Activated naive CD4-positive, alpha-beta T cell treated with anti-CD3 and anti-CD28 coated beads, Interleukin-2, amount 50 U/mL, for 24 hours (primary cell): ENCODE measurements at regions not wholly inside any gene's neighbourhood (a gene's known extent, or its start where the extent isn't known, plus 50 kb on each side); places are given as distances from the start of the nearest gene placed in this dataset.

ENCODE experiments used
- H3K27ac Mint-ChIP-seq: one replicate; pipeline ENCODE4 v1.8.0; 2021; ENCODE audit warnings: mild to moderate bottlenecking, mixed read lengths
- H3K27me3 Mint-ChIP-seq: one replicate; pipeline ENCODE4 v1.8.0; 2021; ENCODE audit warnings: mixed read lengths
- H3K36me3 Mint-ChIP-seq: one replicate; pipeline ENCODE4 v1.8.0; 2021; ENCODE audit warnings: mixed read lengths
- H3K4me1 Mint-ChIP-seq: one replicate; pipeline ENCODE4 v1.8.0; 2021; ENCODE audit warnings: mixed read lengths
- H3K4me3 Mint-ChIP-seq: one replicate; pipeline ENCODE4 v1.8.0; 2021; ENCODE audit warnings: mild to moderate bottlenecking, mixed read lengths
- H3K9me3 Mint-ChIP-seq: one replicate; pipeline ENCODE4 v1.8.0; 2021; ENCODE audit warnings: mixed read lengths

- H3K27ac Mint-ChIP-seq, result no peak overlapping the region
- no peaks in the 10 kb centered on the region for H3K36me3 Mint-ChIP-seq
- no peak overlapping the region for H3K4me3 Mint-ChIP-seq
- H3K27me3 Mint-ChIP-seq, result no peaks in the 10 kb centered on the region
- no peaks in the 10 kb centered on the region for H3K4me1 Mint-ChIP-seq
- no peaks in the 10 kb centered on the region for H3K9me3 Mint-ChIP-seq
Observed at GRCh38 chr7:47034180-47034579, 547.7 kb downstream of the TNS3 start.

GRCh38 chr7:47032536-47032908 lies 549.4 kb downstream of the TNS3 start:
- H3K4me3 Mint-ChIP-seq, result no peak overlapping the region
- H3K36me3 Mint-ChIP-seq, result no peaks in the 10 kb centered on the region

DNA sequence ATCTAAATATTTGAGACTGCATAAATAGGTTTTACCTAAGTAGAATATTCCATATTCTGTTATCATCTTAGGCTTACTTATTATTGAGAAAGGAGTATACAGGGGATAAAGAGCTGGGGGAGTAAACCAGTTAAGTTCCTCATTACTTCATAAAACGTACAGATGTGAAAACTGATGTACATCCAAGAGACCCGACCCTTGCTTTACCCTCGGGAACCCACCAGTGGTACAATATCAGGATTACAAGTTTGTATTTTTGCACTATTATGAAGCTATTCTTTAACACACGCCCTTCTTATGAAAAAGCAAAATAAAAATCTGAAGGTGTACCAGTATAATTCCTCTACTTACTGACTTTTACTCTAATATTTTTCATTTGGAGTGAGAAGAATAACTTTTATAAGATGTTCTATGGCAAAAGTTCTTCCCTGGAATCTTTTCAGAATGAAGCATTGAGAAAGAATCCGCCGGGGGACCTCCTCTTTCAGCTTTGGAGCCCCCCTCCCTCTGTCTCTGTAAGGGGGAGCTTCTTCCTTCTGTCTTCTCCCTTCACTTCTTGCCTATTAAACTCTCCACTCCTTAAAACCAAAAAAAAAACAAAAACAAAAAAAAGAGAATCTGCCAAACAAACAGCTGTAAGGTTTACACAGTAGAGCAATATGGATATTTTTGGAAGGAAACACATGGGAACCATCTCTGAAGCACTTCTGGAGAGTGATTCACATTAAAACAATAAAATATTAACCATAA lies 550.0 kb downstream of the TNS3 start:
- Mint-ChIP-seq H3K4me3 (no peak overlapping the region), H3K27ac (no peak overlapping the region), H3K9me3 (no peaks in the 10 kb centered on the region), H3K36me3 (no peaks in the 10 kb centered on the region), H3K27me3 (no peaks in the 10 kb centered on the region), H3K4me1 (no peaks in the 10 kb centered on the region)

More at GRCh38 chr7:47032536-47032908, 549.4 kb downstream of the TNS3 start:
- Mint-ChIP-seq H3K27me3 (no peaks in the 10 kb centered on the region), H3K27ac (no peak overlapping the region), H3K4me1 (no peaks in the 10 kb centered on the region), H3K9me3 (no peaks in the 10 kb centered on the region)

GRCh38 chr7:47028284-47028683 lies 553.6 kb downstream of the TNS3 start:
- H3K27me3 Mint-ChIP-seq, result no peaks in the 10 kb centered on the region
- H3K27ac Mint-ChIP-seq, result no peak overlapping the region
- H3K4me1 Mint-ChIP-seq, result no peaks in the 10 kb centered on the region
- no peaks in the 10 kb centered on the region for H3K36me3 Mint-ChIP-seq
- no peak overlapping the region for H3K4me3 Mint-ChIP-seq
- H3K9me3 Mint-ChIP-seq, result peaks cover 5% of the 10 kb centered on the region

GRCh38 chr7:47027695-47028240 lies 554.1 kb downstream of the TNS3 start:
- no peak overlapping the region for H3K4me3 Mint-ChIP-seq
- H3K27ac Mint-ChIP-seq, result no peak overlapping the region
- no peaks in the 10 kb centered on the region for H3K27me3 Mint-ChIP-seq
- no peaks in the 10 kb centered on the region for H3K36me3 Mint-ChIP-seq
- H3K4me1 Mint-ChIP-seq, result no peaks in the 10 kb centered on the region
- H3K9me3 Mint-ChIP-seq, result peaks cover 5% of the 10 kb centered on the region

GRCh38 chr7:47026780-47027361 lies 555.0 kb downstream of the TNS3 start:
- H3K4me1 Mint-ChIP-seq, result no peaks in the 10 kb centered on the region
- no peak overlapping the region for H3K27ac Mint-ChIP-seq
- H3K9me3 Mint-ChIP-seq, result peaks cover 5% of the 10 kb centered on the region
- H3K4me3 Mint-ChIP-seq, result no peak overlapping the region
- no peaks in the 10 kb centered on the region for H3K27me3 Mint-ChIP-seq
- no peaks in the 10 kb centered on the region for H3K36me3 Mint-ChIP-seq

DNA sequence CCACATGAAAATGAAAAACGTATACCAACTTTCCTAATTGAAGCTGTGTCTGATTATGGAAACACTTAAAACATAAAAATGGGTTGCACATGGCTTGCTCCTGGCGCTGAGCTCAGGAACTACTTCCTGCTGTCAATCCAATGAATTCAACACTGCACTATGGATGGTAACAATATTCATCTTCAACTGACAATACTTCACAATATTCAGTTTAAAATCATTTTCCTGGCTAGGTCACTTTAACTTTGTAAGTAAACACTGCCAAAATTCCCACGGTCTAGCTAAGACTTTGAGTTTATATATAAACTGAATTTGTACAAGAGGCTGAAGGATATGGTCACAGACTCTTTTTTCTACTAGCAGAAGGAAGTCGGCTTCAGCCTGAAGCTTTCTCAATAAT lies 556.9 kb downstream of the TNS3 start:
- Mint-ChIP-seq H3K9me3 (peaks cover 5% of the 10 kb centered on the region), H3K36me3 (no peaks in the 10 kb centered on the region), H3K27ac (no peak overlapping the region), H3K27me3 (no peaks in the 10 kb centered on the region), H3K4me1 (no peaks in the 10 kb centered on the region), H3K4me3 (no peak overlapping the region)

DNA sequence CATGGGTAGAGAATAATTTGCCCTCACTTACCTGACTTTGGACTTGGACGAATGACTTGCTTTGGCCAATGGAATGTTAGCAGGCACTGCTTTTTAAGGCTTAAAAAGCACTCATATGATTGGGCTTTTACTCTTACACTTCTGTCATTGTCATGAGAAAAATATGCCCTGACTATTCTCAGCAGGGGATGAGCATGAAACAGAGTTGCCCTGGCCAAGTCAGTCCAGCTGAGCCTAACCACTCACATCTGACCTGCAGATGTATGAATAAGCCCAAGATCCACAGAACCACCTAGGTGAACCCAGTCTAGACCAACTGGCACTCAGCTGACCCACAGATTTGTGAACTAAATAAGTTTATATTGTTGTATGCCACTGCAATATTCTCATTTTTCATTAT lies 573.5 kb downstream of the TNS3 start:
- Mint-ChIP-seq H3K9me3 (peaks cover 5% of the 10 kb centered on the region), H3K27me3 (no peaks in the 10 kb centered on the region), H3K4me3 (no peak overlapping the region), H3K36me3 (no peaks in the 10 kb centered on the region), H3K4me1 (no peaks in the 10 kb centered on the region), H3K27ac (no peak overlapping the region)

DNA sequence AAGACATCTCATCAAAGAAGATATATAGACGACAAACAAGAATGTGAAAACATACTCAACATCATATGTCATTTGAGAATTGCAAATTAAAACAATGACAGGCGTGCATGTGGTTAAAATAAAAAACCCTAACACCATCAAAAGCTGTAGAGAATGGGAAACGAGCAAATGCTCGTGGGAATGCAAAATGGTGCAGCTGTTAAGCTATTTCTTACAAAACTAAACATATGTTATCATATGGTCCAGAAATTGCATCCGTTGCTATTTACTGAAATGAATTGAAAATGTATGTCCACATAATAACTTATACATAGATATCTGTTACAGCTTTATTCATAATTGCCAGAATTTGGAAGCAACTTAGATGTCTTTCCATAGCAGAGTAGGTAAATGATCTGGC lies 574.4 kb downstream of the TNS3 start:
- peaks cover 5% of the 10 kb centered on the region for H3K9me3 Mint-ChIP-seq
- no peaks in the 10 kb centered on the region for H3K27me3 Mint-ChIP-seq
- H3K36me3 Mint-ChIP-seq, result no peaks in the 10 kb centered on the region
- no peak overlapping the region for H3K4me3 Mint-ChIP-seq
- H3K4me1 Mint-ChIP-seq, result no peaks in the 10 kb centered on the region
- H3K27ac Mint-ChIP-seq, result no peak overlapping the region

DNA sequence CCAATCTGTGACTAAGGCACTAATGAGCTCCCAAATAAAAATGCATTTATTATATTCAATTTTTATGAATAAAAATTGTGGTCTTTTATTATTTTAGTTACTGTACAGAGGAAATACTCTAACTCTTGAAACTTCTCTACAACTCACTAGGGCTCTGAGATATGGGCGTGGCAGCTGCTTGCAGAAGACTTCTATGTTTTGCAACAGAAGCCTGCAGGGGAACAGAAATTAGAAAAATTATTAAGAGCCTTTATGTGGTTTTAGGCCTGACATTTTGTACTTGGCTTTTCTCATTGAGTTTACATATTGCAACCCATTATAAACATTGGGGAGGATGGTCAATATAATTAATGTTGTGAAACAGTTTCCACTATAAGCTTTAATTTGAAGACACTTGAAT lies 581.4 kb downstream of the TNS3 start:
- Mint-ChIP-seq H3K36me3 (no peaks in the 10 kb centered on the region), H3K4me1 (no peaks in the 10 kb centered on the region), H3K27me3 (no peaks in the 10 kb centered on the region), H3K9me3 (no peaks in the 10 kb centered on the region), H3K4me3 (no peak overlapping the region), H3K27ac (no peak overlapping the region)

GRCh38 chr7:46999866-47000265 lies 582.0 kb downstream of the TNS3 start:
- H3K27me3 Mint-ChIP-seq, result no peaks in the 10 kb centered on the region
- no peak overlapping the region for H3K4me3 Mint-ChIP-seq
- no peak overlapping the region for H3K27ac Mint-ChIP-seq
- peaks cover 2% of the 10 kb centered on the region for H3K9me3 Mint-ChIP-seq
- H3K4me1 Mint-ChIP-seq, result no peaks in the 10 kb centered on the region
- no peaks in the 10 kb centered on the region for H3K36me3 Mint-ChIP-seq

- no peak overlapping the region for H3K27ac Mint-ChIP-seq
- no peaks in the 10 kb centered on the region for H3K36me3 Mint-ChIP-seq
- no peaks in the 10 kb centered on the region for H3K4me1 Mint-ChIP-seq
- H3K27me3 Mint-ChIP-seq, result no peaks in the 10 kb centered on the region
- H3K9me3 Mint-ChIP-seq, result peaks cover 6% of the 10 kb centered on the region
- no peak overlapping the region for H3K4me3 Mint-ChIP-seq
Observed at GRCh38 chr7:46996972-46997371, 584.9 kb downstream of the TNS3 start.

DNA sequence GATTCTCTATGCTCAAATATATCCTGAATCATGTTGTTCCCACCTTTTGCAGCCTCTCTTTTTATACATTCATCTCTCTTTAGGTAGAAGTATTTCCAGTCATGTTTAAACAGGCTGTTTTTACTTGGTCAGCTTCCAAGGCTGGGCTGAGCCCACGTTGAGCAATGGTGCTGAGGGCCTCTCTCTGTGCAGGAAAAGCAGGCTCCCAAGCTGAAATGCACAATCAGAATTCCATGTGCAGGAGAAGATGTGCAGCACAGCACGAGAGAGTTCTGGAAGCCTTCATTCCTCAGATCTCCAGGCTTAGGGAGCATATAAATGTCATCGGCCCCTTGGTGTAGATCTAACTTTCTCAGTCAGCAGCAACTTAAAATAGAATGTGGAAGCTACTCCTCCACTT lies 588.5 kb downstream of the TNS3 start:
- Mint-ChIP-seq H3K4me1 (no peaks in the 10 kb centered on the region), H3K27me3 (no peaks in the 10 kb centered on the region), H3K27ac (no peak overlapping the region), H3K36me3 (no peaks in the 10 kb centered on the region), H3K4me3 (no peak overlapping the region), H3K9me3 (peaks cover 6% of the 10 kb centered on the region)

- H3K4me3 Mint-ChIP-seq, result no peak overlapping the region
- H3K9me3 Mint-ChIP-seq, result peaks cover 7% of the 10 kb centered on the region
- H3K27me3 Mint-ChIP-seq, result no peaks in the 10 kb centered on the region
- no peak overlapping the region for H3K27ac Mint-ChIP-seq
- no peaks in the 10 kb centered on the region for H3K36me3 Mint-ChIP-seq
- H3K4me1 Mint-ChIP-seq, result no peaks in the 10 kb centered on the region
Observed at GRCh38 chr7:46990761-46991160, 591.1 kb downstream of the TNS3 start.

DNA sequence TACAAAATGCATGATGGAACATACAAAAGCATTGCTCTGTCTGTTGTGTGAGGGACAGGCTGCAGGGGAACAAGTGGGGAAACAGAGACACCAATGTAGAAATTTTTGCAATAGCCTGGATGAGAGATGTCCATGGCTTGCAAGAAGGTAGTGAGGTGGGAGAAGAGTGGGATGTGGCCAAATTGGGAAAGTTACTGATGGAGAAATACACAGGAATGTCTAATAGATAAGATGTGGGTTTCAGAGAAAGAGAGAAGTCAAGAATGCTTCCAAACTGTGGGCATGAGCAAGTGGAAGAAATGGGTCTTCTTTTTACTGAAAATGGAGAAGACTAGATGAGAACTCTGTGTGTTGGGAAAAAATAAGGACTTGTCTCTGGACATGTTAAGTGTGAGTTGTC lies 592.7 kb downstream of the TNS3 start:
- Mint-ChIP-seq H3K36me3 (no peaks in the 10 kb centered on the region), H3K27ac (no peak overlapping the region), H3K27me3 (no peaks in the 10 kb centered on the region), H3K4me1 (no peaks in the 10 kb centered on the region), H3K4me3 (no peak overlapping the region), H3K9me3 (peaks cover 9% of the 10 kb centered on the region)

DNA sequence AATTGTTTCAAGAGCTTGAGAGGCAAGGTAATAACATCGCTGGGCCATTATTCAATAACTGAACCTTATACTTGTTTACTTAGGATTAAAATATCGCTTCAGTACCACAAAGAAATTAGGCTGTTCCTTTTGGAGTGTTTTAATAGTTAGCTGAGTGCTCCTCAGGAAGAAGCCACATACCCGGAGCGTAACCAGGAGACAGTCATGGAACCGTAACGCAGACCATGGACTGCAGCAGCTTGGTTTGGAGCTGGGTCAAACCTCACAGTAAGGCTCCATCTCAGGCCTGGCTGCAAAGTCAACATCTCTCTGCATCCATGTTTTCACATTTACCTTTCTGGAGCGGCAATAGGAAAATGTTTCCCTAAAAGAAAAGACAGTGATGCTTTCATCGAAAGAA lies 599.0 kb downstream of the TNS3 start:
- peaks cover 9% of the 10 kb centered on the region for H3K9me3 Mint-ChIP-seq
- H3K4me1 Mint-ChIP-seq, result no peaks in the 10 kb centered on the region
- H3K27ac Mint-ChIP-seq, result peak overlapping the region; percentile 11
- H3K4me3 Mint-ChIP-seq, result no peak overlapping the region
- no peaks in the 10 kb centered on the region for H3K27me3 Mint-ChIP-seq
- no peaks in the 10 kb centered on the region for H3K36me3 Mint-ChIP-seq
